MM.1S (cell line): ENCODE measurements at regions not wholly inside any gene's neighbourhood (a gene's known extent, or its start where the extent isn't known, plus 50 kb on each side); places are given as distances from the start of the nearest gene placed in this dataset.
A peak's percentile ranks its signal among the peaks of the same experiment; 100 is the strongest.

Experiments
- DNase-seq: peaks from one replicate; pipeline ENCODE4 v3.0.0-alpha.2; 2015
- H2AFZ ChIP-seq: fragments of 300-600 bp; sonication (generic); 2 replicates; pipeline ENCODE4 v1.6.0; 2016; ENCODE audit warnings: antibody characterized with exemption, low read length
- H3F3A ChIP-seq: fragments of 300-600 bp; sonication (generic); 2 replicates; pipeline ENCODE4 v1.6.1; 2016; ENCODE audit warnings: mild to moderate bottlenecking, antibody characterized with exemption, low read length, moderate library complexity, mixed read lengths; ENCODE audit not compliant: insufficient read depth
- H3K27ac ChIP-seq: fragments of 300-600 bp; sonication (generic); 2 replicates; pipeline ENCODE4 v1.5.1; 2016; ENCODE audit warnings: mild to moderate bottlenecking, low read length
- H3K27me3 ChIP-seq: fragments of 300-600 bp; sonication (generic); replicated peaks from 2 replicates; pipeline ENCODE4 v1.6.0; 2016; ENCODE audit warnings: low read length; ENCODE audit not compliant: insufficient read depth
- H3K36me3 ChIP-seq: fragments of 300-600 bp; sonication (generic); replicated peaks from 2 replicates; pipeline ENCODE4 v1.6.1; 2016; ENCODE audit warnings: mild to moderate bottlenecking, low read length, mixed read lengths; ENCODE audit not compliant: insufficient read depth
- H3K4me1 ChIP-seq: fragments of 300-600 bp; sonication (generic); 2 replicates; pipeline ENCODE4 v1.6.1; 2016; ENCODE audit warnings: low read length, mixed read lengths
- H3K4me2 ChIP-seq: fragments of 300-600 bp; sonication (generic); 2 replicates; pipeline ENCODE4 v1.6.0; 2016; ENCODE audit warnings: low read depth, low read length
- H3K4me3 ChIP-seq: fragments of 300-600 bp; sonication (generic); 2 replicates; pipeline ENCODE4 v1.5.1; 2016; ENCODE audit warnings: low read length, mixed read lengths
- H3K79me2 ChIP-seq: fragments of 300-600 bp; sonication (generic); 2 replicates; pipeline ENCODE4 v1.6.1; 2016; ENCODE audit warnings: mixed run types, low read length, mixed read lengths
- H3K9ac ChIP-seq: fragments of 300-600 bp; sonication (generic); 2 replicates; pipeline ENCODE4 v1.6.1; 2016; ENCODE audit warnings: low read length, mixed read lengths
- H3K9me2 ChIP-seq: fragments of 300-600 bp; sonication (generic); replicated peaks from 2 replicates; pipeline ENCODE4 v1.6.1; 2016; ENCODE audit warnings: mild to moderate bottlenecking, low read length, mixed read lengths; ENCODE audit not compliant: insufficient read depth
- H3K9me3 ChIP-seq: fragments of 300-600 bp; sonication (generic); replicated peaks from 2 replicates; pipeline ENCODE4 v1.6.1; 2016; ENCODE audit warnings: mild to moderate bottlenecking, low read length, mixed read lengths; ENCODE audit not compliant: insufficient read depth
- H4K20me1 ChIP-seq: fragments of 300-600 bp; sonication (generic); 2 replicates; pipeline ENCODE4 v1.6.1; 2016; ENCODE audit warnings: mild to moderate bottlenecking, low read length, moderate library complexity, mixed read lengths; ENCODE audit not compliant: insufficient read depth
- EZH2 ChIP-seq: fragments of 300-600 bp; sonication (generic); optimal IDR thresholded peaks from 2 replicates; pipeline ENCODE3; 2017; ENCODE audit warnings: low read depth, mild to moderate bottlenecking, antibody characterized with exemption, low read length, mixed read lengths
- EZH2phosphoT487 ChIP-seq: fragments of 300-600 bp; sonication (generic); IDR thresholded peaks from 2 replicates; pipeline ENCODE4 v1.6.1; 2018; ENCODE audit warnings: antibody characterized with exemption, low read length
- TF ChIP-seq, protein P1 (sequence below): fragments of 300-600 bp; sonication (generic); IDR thresholded peaks from 2 replicates; pipeline ENCODE4 v1.5.1; 2016; ENCODE audit warnings: antibody characterized with exemption, low read length, mixed read lengths

DNA sequence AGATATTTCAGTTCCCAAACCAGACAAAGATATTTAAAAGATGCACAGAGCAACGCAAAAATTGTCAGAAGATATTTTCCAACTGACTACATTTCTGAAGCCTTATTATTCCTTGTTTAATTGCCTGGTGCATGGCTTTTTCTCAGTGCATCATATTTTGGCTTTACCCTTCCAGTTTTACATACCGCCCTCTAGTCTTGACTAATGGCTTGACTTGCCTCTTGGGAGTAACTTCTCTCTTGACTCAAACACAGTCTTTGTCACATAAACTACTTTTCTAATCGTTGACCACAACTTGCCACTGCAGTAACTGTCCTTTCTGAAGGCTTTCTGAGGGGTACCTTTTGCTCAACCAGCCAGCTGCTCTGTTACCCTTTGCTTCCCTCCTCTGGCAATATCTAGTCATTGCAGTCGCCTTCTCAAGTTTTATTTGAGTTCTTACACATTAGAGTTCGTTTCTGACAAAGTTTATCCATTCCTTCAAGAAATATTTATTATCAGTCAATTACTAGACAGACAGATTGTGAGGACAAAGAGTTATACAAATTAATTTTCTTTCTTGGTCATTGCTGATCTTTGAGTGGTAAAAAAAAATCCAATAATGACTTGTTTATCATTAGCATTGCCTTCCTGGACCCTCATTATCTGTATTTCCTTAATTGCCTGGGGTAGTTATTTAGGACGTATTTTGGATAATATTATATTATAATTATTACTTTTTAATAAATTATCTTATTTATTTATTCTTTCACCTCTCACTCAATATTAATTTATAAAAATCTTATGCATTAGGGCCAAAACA, 506.9 kb upstream of the PCDH10 start:
- peak; percentile 65 for DNase-seq
- Histone ChIP-seq H3K4me3 (no peak overlapping the region), H2AFZ (no peak overlapping the region), H3K36me3 (no peaks in the 10 kb centered on the region), H3K79me2 (no peaks in the 10 kb centered on the region), H3K27me3 (no peaks in the 10 kb centered on the region), H3K27ac (no peak overlapping the region), H4K20me1 (no peaks in the 10 kb centered on the region), H3K9me2 (no peaks in the 10 kb centered on the region), H3K9ac (no peak overlapping the region), H3F3A (no peaks in the 10 kb centered on the region), H3K4me2 (no peak overlapping the region), H3K9me3 (no peaks in the 10 kb centered on the region; the same call in 1 of the 2 replicates), H3K4me1 (no peaks in the 10 kb centered on the region)
- TF ChIP-seq, protein P1, sequence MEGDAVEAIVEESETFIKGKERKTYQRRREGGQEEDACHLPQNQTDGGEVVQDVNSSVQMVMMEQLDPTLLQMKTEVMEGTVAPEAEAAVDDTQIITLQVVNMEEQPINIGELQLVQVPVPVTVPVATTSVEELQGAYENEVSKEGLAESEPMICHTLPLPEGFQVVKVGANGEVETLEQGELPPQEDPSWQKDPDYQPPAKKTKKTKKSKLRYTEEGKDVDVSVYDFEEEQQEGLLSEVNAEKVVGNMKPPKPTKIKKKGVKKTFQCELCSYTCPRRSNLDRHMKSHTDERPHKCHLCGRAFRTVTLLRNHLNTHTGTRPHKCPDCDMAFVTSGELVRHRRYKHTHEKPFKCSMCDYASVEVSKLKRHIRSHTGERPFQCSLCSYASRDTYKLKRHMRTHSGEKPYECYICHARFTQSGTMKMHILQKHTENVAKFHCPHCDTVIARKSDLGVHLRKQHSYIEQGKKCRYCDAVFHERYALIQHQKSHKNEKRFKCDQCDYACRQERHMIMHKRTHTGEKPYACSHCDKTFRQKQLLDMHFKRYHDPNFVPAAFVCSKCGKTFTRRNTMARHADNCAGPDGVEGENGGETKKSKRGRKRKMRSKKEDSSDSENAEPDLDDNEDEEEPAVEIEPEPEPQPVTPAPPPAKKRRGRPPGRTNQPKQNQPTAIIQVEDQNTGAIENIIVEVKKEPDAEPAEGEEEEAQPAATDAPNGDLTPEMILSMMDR = peak; percentile 86
- no peak for TF ChIP-seq EZH2phosphoT487
- TF ChIP-seq EZH2 = no peak

DNA sequence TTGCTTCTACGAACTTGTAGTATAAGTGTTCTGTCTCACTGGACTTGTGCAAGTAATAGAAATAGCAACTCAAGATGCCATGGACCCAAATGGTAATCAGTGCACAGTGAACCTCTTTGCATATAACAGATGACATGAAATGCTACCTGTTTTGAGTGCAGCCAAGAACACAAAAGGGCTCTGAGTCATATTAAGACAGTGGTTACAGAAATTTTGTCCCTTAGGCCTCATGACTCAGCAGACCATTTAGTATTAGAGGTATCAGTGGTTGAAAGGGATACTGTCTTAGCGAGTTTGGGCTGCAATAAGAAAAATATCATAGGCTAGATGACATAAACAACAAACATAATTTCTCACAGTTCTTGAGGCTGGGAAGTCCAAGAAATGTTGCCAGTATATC, 502.9 kb upstream of the PCDH10 start:
- Histone ChIP-seq H3K4me2 (no peak overlapping the region), H3K27me3 (no peaks in the 10 kb centered on the region), H3K36me3 (no peaks in the 10 kb centered on the region), H3K4me3 (no peak overlapping the region), H3K9me3 (no peaks in the 10 kb centered on the region), H3K9ac (no peak overlapping the region), H2AFZ (no peak overlapping the region), H3K27ac (no peak overlapping the region), H3K4me1 (no peaks in the 10 kb centered on the region), H3K79me2 (no peaks in the 10 kb centered on the region), H4K20me1 (no peaks in the 10 kb centered on the region), H3F3A (no peaks in the 10 kb centered on the region), H3K9me2 (no peaks in the 10 kb centered on the region)
- DNase-seq = peak; percentile 54
- no peak for TF ChIP-seq EZH2phosphoT487
- TF ChIP-seq, protein P1 = no peak
- TF ChIP-seq EZH2 = no peak

DNA sequence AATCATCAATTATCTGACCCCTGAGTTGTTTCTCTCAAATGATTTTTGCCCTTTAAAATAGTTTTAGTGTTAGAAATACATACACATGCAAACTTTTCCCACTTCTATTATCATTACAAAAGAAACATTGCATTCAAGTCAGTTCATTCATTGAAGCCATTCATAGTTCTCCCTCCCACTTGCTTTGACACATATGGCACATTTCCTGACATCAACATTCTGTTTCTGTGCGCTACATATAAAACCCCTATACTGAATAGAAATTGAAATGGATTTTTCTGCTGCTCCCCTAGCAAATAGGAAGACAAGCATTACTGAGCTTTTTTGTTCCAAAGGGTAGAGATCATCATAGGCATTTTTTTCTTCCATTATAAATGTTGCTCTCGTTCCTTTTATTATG, 497.9 kb upstream of the PCDH10 start:
- no peaks in the 10 kb centered on the region for H3K79me2 ChIP-seq
- H3K9me2 ChIP-seq = no peaks in the 10 kb centered on the region
- H3K9ac ChIP-seq = no peak overlapping the region
- H3K27ac ChIP-seq = no peak overlapping the region
- H3K9me3 ChIP-seq = no peaks in the 10 kb centered on the region
- H3K4me1 ChIP-seq = no peaks in the 10 kb centered on the region
- H3K36me3 ChIP-seq = no peaks in the 10 kb centered on the region
- H2AFZ ChIP-seq = no peak overlapping the region
- H4K20me1 ChIP-seq = no peaks in the 10 kb centered on the region
- TF ChIP-seq EZH2phosphoT487 = no peak
- TF ChIP-seq, protein P1 = no peak
- no peak for TF ChIP-seq EZH2
- H3K4me3 ChIP-seq = no peak overlapping the region
- H3F3A ChIP-seq = no peaks in the 10 kb centered on the region
- no peaks in the 10 kb centered on the region for H3K27me3 ChIP-seq
- no peak for DNase-seq
- H3K4me2 ChIP-seq = no peak overlapping the region
